ENCODE measurements at regions not wholly inside any gene's neighbourhood (a gene's known extent, or its start where the extent isn't known, plus 50 kb on each side); places are given as distances from the start of the nearest gene placed in this dataset.

- TF ChIP-seq CTCF (IDR thresholded peaks at IDR 0.05) (no peak), POLR2A (IDR thresholded peaks at IDR 0.05) (no peak), EP300 (IDR thresholded peaks at IDR 0.05) (no peak)
- Histone ChIP-seq H3K4me1 (ENCODE audit: insufficient read depth) (no peaks in the 10 kb centered on the region), H3K9me3 (no peaks in the 10 kb centered on the region), H3K4me3 (no peak overlapping the region), H3K27ac (no peak overlapping the region), H3K36me3 (no peaks in the 10 kb centered on the region), H3K27me3 (no peaks in the 10 kb centered on the region)
- WGBS, 3 donors: 77 to 84% (median 79%) methylated on average over 9 of the region's 9 CpGs
- intact Hi-C loops (cut with DNase I): no loop called here
- DNase-seq: no peak
Observed at GRCh38 chr18:57895182-57895581, 92.1 kb upstream of the ATP8B1 start.

GRCh38 chr18:57891707-57892391 is 88.7 kb upstream of the ATP8B1 start:
- WGBS, 3 donors: 57 to 76% (median 63%) methylated on average over 2 of the region's 2 CpGs
- intact Hi-C loops (cut with DNase I): no loop called here
- Histone ChIP-seq H3K9me3 (no peaks in the 10 kb centered on the region), H3K27ac (no peak overlapping the region), H3K4me1 (ENCODE audit: insufficient read depth) (no peaks in the 10 kb centered on the region), H3K27me3 (no peaks in the 10 kb centered on the region), H3K4me3 (no peak overlapping the region), H3K36me3 (no peaks in the 10 kb centered on the region)
- TF ChIP-seq CTCF (IDR thresholded peaks at IDR 0.05) (no peak), POLR2A (IDR thresholded peaks at IDR 0.05) (no peak), EP300 (IDR thresholded peaks at IDR 0.05) (no peak)
- DNase-seq: no peak

- H3K27me3 ChIP-seq: no peaks in the 10 kb centered on the region
- H3K4me1 ChIP-seq (ENCODE audit: insufficient read depth): no peaks in the 10 kb centered on the region
- no peak overlapping the region for H3K4me3 ChIP-seq
- 80 to 81% (median 80%) methylated on average over 3 of the region's 3 CpGs for WGBS, 3 donors
- no peaks in the 10 kb centered on the region for H3K36me3 ChIP-seq
- TF ChIP-seq CTCF (IDR thresholded peaks at IDR 0.05) (no peak), POLR2A (IDR thresholded peaks at IDR 0.05) (no peak), EP300 (IDR thresholded peaks at IDR 0.05) (no peak)
- DNase-seq: no peak
- no peaks in the 10 kb centered on the region for H3K9me3 ChIP-seq
- H3K27ac ChIP-seq: no peak overlapping the region
- intact Hi-C loops (cut with DNase I): no loop called here
Observed at GRCh38 chr18:57890266-57890665, 87.2 kb upstream of the ATP8B1 start.

- Histone ChIP-seq H3K4me1 (ENCODE audit: insufficient read depth) (no peaks in the 10 kb centered on the region), H3K27ac (no peak overlapping the region), H3K9me3 (no peaks in the 10 kb centered on the region), H3K4me3 (no peak overlapping the region), H3K27me3 (no peaks in the 10 kb centered on the region), H3K36me3 (no peaks in the 10 kb centered on the region)
- WGBS, 3 donors: 88 to 95% (median 89%) methylated on average over 1 of the region's 1 CpG
- no peak for DNase-seq
- TF ChIP-seq EP300 (IDR thresholded peaks at IDR 0.05) (no peak), CTCF (IDR thresholded peaks at IDR 0.05) (no peak), POLR2A (IDR thresholded peaks at IDR 0.05) (no peak)
- intact Hi-C loops (cut with DNase I): loop anchor here in 2 of 4 donors (5.0 to 10.0 kb wide), 3 partner anchors 235 to 875 kb away; no protein-coding TSS in a partner anchor
Observed at GRCh38 chr18:57889841-57890240, 86.7 kb upstream of the ATP8B1 start.
